Hematopoietic multipotent progenitor cell (in vitro differentiated cells): ENCODE measurements at regions not wholly inside any gene's neighbourhood (a gene's known extent, or its start where the extent isn't known, plus 50 kb on each side); places are given as distances from the start of the nearest gene placed in this dataset.

ENCODE experiments used
- DNase-seq, 3 donors: peaks; one replicate each; pipeline ENCODE4 v3.0.0-alpha.2; 2011 to 2015; ENCODE audit warnings: low read depth in 2 of 3, low spot score in 2 of 3

GRCh38 chr1:25106976-25107642 is 125.2 kb downstream of the SYF2 start:
- no peak for DNase-seq

DNA sequence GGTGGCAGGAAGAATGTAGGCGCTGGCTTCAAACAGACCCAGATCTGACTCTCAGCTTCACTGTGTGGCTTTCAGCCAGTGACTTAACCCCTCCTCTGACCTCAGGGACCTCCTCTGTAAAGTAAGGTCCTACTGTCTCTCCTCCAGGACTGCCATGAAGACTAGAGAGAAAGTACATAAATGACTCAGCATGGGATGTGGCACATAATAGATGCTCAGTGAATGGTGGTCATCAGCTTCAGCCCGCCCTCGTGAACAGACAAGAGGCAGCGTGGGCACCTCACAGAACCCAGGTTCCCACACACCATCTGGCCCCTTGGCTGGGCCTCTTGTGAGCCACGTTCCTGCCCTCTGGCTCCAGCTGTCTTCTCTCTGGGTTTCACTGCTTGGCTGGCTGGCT is 126.0 kb downstream of the SYF2 start:
- no peak for DNase-seq

DNA sequence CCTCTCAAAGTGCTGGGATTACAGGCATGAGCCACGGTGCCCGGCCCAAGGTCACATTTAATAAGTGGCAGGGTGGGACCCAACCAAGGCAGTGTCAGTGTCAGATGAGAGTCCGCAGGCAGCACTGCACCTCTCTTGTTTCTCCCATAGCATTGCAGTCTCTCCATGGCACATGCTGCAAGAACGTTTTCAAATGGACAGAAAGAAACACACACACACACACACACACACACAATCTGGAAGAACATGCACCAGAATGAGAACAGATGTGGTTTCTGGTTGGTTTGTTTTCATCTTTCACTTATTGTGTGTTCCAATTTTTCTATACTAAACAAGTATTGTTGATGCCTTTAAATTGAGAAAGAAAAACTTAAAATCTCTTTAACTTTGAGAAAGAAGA is 126.5 kb downstream of the SYF2 start:
- DNase-seq, result no peak

- no peak for DNase-seq
Observed at GRCh38 chr1:25104932-25105561, 127.3 kb downstream of the SYF2 start.

GRCh38 chr1:25103164-25103795 is 129.0 kb downstream of the SYF2 start:
- DNase-seq, result no peak

- DNase-seq, result no peak
Observed at GRCh38 chr1:25100151-25100833, 132.0 kb downstream of the SYF2 start.

GRCh38 chr1:25099343-25099951 is 132.9 kb downstream of the SYF2 start:
- DNase-seq, result peak in 2 of 3 donors; percentile 50 to 59

DNA sequence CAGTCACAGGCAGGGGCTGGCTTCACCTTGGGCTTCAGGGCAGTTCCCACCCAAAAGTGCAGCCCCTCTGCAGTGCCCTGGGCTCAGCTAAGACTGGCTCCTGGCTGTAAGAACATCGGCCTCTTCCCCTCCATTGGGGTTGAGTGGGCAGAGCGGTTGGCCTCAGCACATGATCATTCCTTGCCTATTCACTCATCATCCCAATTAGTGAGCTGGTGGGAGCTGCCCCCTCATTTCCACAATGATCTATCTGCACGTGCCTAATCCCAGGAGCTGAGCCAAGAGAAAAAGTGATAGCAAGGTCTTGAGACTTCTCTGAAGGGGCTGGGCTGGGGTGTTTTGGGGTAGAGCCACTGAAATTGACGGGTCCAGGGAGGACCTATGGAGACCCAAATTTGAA is 133.6 kb downstream of the SYF2 start:
- DNase-seq, result no peak

- DNase-seq, result no peak
Observed at GRCh38 chr1:25096307-25097150, 135.8 kb downstream of the SYF2 start.

DNA sequence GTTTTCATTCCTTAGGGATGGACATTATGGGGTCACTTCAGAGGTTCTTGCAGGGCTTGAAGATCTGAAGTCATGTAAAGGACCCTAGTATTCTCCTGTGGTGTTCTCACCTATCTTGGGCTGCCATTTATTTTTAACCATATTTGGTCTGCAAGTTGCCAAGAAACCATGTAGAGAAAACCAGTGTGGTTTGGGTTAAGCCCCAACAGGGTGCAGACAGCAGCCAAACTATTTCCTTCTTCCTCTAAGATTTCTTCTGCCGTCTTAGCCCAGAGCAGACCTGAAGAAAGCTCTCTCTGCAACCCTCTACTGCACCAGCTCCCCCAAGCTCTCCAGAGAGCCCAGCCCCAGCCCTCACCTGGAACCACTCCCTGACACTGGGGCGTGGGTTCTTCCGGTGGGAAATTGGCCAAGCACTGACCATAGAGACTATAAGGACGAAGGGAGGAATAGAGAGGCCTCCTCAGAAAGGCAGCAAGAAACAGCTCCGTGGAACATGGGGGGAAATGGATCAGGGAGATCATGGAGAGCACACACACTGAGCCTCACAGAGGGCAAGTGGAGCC is 136.6 kb downstream of the SYF2 start:
- peak in 1 of 3 donors; percentile 46 for DNase-seq

GRCh38 chr1:25094995-25095394 is 137.3 kb downstream of the SYF2 start:
- DNase-seq, result no peak

- DNase-seq, result no peak
Observed at GRCh38 chr1:25094229-25094628, 138.1 kb downstream of the SYF2 start.

- DNase-seq, result no peak
Observed at GRCh38 chr1:25091658-25092057, 140.6 kb downstream of the SYF2 start.

- DNase-seq, result no peak
Observed at GRCh38 chr1:25090707-25091422, 141.4 kb downstream of the SYF2 start.

- DNase-seq, result no peak
Observed at GRCh38 chr1:25089772-25090171, 142.5 kb downstream of the SYF2 start.

DNA sequence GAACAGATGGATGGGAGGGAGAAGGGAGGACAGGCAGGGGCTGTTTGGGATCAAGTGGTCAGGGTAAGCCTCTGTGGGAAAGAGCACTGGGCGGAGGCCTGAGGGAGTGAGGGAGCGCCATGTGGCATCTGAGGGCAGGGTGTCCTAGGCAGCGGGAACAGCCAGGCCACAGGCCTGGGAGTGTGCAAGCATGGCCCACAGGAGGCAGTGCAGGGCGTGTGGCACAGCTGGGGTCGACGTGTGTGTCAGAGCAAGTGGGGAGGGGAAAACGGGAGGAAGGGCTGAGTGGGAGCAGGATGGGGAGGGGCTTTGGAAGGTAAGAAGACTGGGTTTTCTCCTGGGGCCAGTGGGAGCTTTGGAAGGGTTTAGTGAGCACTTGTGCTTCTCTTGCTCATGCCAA is 143.4 kb downstream of the SYF2 start:
- DNase-seq, result no peak

GRCh38 chr1:25088180-25088701 is 144.1 kb downstream of the SYF2 start:
- DNase-seq, result peak in 1 of 3 donors; percentile 21

- no peak for DNase-seq
Observed at GRCh38 chr1:25086518-25087079, 145.7 kb downstream of the SYF2 start.

- no peak for DNase-seq
Observed at GRCh38 chr1:25084407-25084806, 147.9 kb downstream of the SYF2 start.
